ES-I3 (cell line): ENCODE measurements at regions not wholly inside any gene's neighbourhood (a gene's known extent, or its start where the extent isn't known, plus 50 kb on each side); places are given as distances from the start of the nearest gene placed in this dataset.

ENCODE experiments used
- H3K36me3 ChIP-seq: 2 replicates; pipeline ENCODE4 v1.6.1; 2013; ENCODE audit warnings: mild to moderate bottlenecking, low read length, control low read depth, moderate library complexity; ENCODE audit not compliant: insufficient read depth
- H3K4me1 ChIP-seq: 2 replicates; pipeline ENCODE4 v1.6.1; 2013; ENCODE audit warnings: mild to moderate bottlenecking, control low read depth, low read length; ENCODE audit not compliant: insufficient read depth
- H3K9ac ChIP-seq: 2 replicates; pipeline ENCODE4 v1.6.1; 2013; ENCODE audit warnings: low read depth, mild to moderate bottlenecking, low read length, moderate library complexity
- H3K9me3 ChIP-seq: 2 replicates; pipeline ENCODE4 v1.6.1; 2013; ENCODE audit warnings: mild to moderate bottlenecking, low read length, moderate library complexity; ENCODE audit not compliant: control insufficient read depth, insufficient read depth

- H3K9me3 ChIP-seq, result no peaks in the 10 kb centered on the region
- H3K36me3 ChIP-seq, result no peaks in the 10 kb centered on the region
- H3K4me1 ChIP-seq, result no peaks in the 10 kb centered on the region
- no peak overlapping the region for H3K9ac ChIP-seq
Observed at GRCh38 chrX:39152106-39152649, 350.9 kb downstream of the MID1IP1 start.

- no peaks in the 10 kb centered on the region for H3K36me3 ChIP-seq
- H3K4me1 ChIP-seq, result no peaks in the 10 kb centered on the region
- H3K9ac ChIP-seq, result no peak overlapping the region
- H3K9me3 ChIP-seq, result no peaks in the 10 kb centered on the region
Observed at GRCh38 chrX:39156051-39156450, 354.8 kb downstream of the MID1IP1 start.

- Histone ChIP-seq H3K4me1 (no peaks in the 10 kb centered on the region), H3K9me3 (no peaks in the 10 kb centered on the region), H3K36me3 (no peaks in the 10 kb centered on the region), H3K9ac (no peak overlapping the region)
Observed at GRCh38 chrX:39157006-39157405, 355.7 kb downstream of the MID1IP1 start.

- Histone ChIP-seq H3K9me3 (no peaks in the 10 kb centered on the region), H3K36me3 (no peaks in the 10 kb centered on the region), H3K9ac (no peak overlapping the region), H3K4me1 (no peaks in the 10 kb centered on the region)
Observed at GRCh38 chrX:39157796-39158195, 356.5 kb downstream of the MID1IP1 start.

GRCh38 chrX:39158801-39159657 is 357.8 kb downstream of the MID1IP1 start:
- Histone ChIP-seq H3K36me3 (no peaks in the 10 kb centered on the region), H3K9ac (no peak overlapping the region), H3K4me1 (no peaks in the 10 kb centered on the region), H3K9me3 (no peaks in the 10 kb centered on the region)

GRCh38 chrX:39159921-39160507 is 358.8 kb downstream of the MID1IP1 start:
- Histone ChIP-seq H3K36me3 (no peaks in the 10 kb centered on the region), H3K4me1 (no peaks in the 10 kb centered on the region), H3K9ac (no peak overlapping the region), H3K9me3 (no peaks in the 10 kb centered on the region)

- Histone ChIP-seq H3K9me3 (no peaks in the 10 kb centered on the region), H3K9ac (peak overlapping the region; percentile 11; the same call in 1 of the 2 replicates), H3K4me1 (peaks cover 1% of the 10 kb centered on the region; the same call in 1 of the 2 replicates), H3K36me3 (no peaks in the 10 kb centered on the region)
Observed at GRCh38 chrX:39161611-39162255, 360.5 kb downstream of the MID1IP1 start.

- H3K36me3 ChIP-seq, result no peaks in the 10 kb centered on the region
- no peaks in the 10 kb centered on the region for H3K9me3 ChIP-seq
- peak overlapping the region; percentile 37; the same call in 1 of the 2 replicates for H3K9ac ChIP-seq
- peaks cover 7% of the 10 kb centered on the region; the same call in 1 of the 2 replicates for H3K4me1 ChIP-seq
Observed at GRCh38 chrX:39162322-39162735, 361.1 kb downstream of the MID1IP1 start.

- Histone ChIP-seq H3K36me3 (no peaks in the 10 kb centered on the region), H3K4me1 (peaks cover 8% of the 10 kb centered on the region; the same call in 1 of the 2 replicates), H3K9me3 (no peaks in the 10 kb centered on the region)
Observed at GRCh38 chrX:39163581-39164126, 362.4 kb downstream of the MID1IP1 start.

GRCh38 chrX:39164212-39164611 is 363.0 kb downstream of the MID1IP1 start:
- Histone ChIP-seq H3K4me1 (peaks cover 8% of the 10 kb centered on the region; the same call in 1 of the 2 replicates), H3K9ac (no peak overlapping the region)

More at GRCh38 chrX:39163581-39164126, 362.4 kb downstream of the MID1IP1 start:
- H3K9ac ChIP-seq, result no peak overlapping the region

GRCh38 chrX:39165185-39165584 is 363.9 kb downstream of the MID1IP1 start:
- Histone ChIP-seq H3K4me1 (peaks cover 8% of the 10 kb centered on the region; the same call in 1 of the 2 replicates), H3K9ac (no peak overlapping the region), H3K9me3 (no peaks in the 10 kb centered on the region), H3K36me3 (no peaks in the 10 kb centered on the region)

More at GRCh38 chrX:39164212-39164611, 363.0 kb downstream of the MID1IP1 start:
- Histone ChIP-seq H3K36me3 (no peaks in the 10 kb centered on the region), H3K9me3 (no peaks in the 10 kb centered on the region)

GRCh38 chrX:39165773-39166172 is 364.5 kb downstream of the MID1IP1 start:
- Histone ChIP-seq H3K9me3 (no peaks in the 10 kb centered on the region), H3K4me1 (peaks cover 8% of the 10 kb centered on the region; the same call in 1 of the 2 replicates), H3K9ac (no peak overlapping the region), H3K36me3 (no peaks in the 10 kb centered on the region)

GRCh38 chrX:39167791-39168190 is 366.5 kb downstream of the MID1IP1 start:
- peaks cover 8% of the 10 kb centered on the region; the same call in 1 of the 2 replicates for H3K4me1 ChIP-seq
- no peak overlapping the region for H3K9ac ChIP-seq
- H3K36me3 ChIP-seq, result no peaks in the 10 kb centered on the region
- H3K9me3 ChIP-seq, result no peaks in the 10 kb centered on the region

GRCh38 chrX:39168609-39169008 is 367.4 kb downstream of the MID1IP1 start:
- H3K36me3 ChIP-seq, result no peaks in the 10 kb centered on the region
- no peak overlapping the region for H3K9ac ChIP-seq
- peaks cover 8% of the 10 kb centered on the region; the same call in 1 of the 2 replicates for H3K4me1 ChIP-seq
- H3K9me3 ChIP-seq, result no peaks in the 10 kb centered on the region
